ENCODE measurements at regions not wholly inside any gene's neighbourhood (a gene's known extent, or its start where the extent isn't known, plus 50 kb on each side); places are given as distances from the start of the nearest gene placed in this dataset.
A peak's percentile ranks its signal among the peaks of the same experiment; 100 is the strongest.

DNA sequence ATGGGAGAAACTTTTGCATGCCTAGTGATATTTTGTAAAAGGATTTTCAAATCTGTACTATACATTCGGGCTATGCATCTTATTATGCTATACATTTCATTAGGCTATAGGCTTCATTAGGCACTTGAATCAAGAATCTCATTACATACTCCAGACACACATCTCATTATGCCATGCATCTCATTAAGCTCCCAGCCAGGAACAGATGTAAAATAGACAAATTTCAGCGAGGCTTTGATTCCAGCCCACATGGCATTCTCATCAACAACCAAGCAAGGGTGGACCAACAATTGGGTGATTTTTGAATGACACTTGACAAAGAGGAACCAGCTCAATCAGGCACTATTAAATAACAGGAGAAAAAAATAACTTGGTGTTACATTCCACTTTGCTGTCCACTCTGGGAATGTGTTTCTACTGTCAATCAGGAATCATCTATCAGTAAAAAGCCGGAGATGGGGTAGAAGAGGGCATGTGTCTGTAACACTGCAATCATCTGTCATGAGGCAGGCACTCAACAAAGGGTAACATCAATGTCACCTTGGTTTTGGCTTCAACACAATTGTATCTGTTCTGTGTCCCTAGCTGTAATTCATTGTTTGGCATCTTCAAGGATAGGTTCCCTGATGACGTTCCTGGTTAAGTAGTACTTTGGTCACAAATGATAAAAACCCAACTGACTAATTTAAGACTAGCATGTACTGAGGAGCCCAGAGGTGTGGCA is 498.6 kb downstream of the EPHA4 start:
- DNase-seq: no peak

DNA sequence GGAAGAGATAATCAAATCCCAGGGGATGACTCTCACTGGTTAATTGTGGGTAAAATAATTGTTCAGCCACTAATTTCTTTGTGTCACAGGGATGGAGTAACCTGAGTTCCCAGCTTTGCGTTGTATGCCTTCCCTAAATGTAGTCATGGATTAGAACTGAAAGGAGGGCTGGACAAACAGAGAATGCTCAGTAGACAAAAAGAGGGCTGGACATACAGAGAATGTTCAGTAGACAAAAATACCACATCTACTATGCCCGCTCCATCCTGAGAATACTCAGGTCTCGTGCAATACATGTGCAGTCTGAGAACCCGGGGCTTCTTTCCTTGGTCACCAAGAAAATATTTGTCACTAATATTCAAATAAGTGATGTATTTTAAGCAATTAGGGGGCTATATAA is 497.9 kb downstream of the EPHA4 start:
- no peak for DNase-seq

DNA sequence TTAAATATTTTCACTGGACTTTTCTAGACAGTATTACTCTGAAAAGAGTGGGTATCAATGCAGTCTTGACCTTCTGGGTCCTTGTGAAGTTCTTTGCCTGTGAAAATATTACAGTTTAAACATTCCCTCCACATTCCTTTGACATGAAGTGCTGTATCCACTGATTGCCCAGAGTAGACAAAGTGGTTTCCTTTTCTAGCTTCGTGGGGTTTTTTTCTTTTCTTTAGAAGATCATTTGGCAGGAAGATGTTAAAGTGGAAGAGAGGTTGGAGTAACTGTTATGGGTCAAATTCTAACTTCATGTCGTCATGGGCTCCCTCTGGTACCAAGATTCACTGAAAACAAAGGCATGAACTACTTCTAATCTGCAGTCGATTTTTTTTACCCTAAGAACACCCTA is 496.9 kb downstream of the EPHA4 start:
- DNase-seq: no peak

DNA sequence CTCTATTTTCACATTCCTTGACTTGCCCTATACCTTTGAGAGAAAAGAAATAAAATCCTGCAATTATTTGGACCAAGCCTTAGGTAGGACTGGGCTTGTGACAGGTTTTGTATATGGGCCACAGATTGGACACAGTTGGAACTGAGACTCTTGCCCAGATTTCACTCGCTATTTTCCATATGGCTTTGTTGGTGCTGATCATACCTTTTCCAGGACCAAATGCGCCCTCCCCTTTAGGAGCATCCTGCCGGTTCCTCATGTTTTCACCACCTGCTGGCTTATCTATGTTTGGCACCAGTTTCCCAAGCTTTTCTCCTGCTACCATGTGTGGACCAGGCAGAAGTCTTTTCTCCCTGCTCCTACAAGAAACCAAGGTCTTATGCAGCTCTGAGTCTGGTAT is 494.9 kb downstream of the EPHA4 start:
- no peak for DNase-seq

DNA sequence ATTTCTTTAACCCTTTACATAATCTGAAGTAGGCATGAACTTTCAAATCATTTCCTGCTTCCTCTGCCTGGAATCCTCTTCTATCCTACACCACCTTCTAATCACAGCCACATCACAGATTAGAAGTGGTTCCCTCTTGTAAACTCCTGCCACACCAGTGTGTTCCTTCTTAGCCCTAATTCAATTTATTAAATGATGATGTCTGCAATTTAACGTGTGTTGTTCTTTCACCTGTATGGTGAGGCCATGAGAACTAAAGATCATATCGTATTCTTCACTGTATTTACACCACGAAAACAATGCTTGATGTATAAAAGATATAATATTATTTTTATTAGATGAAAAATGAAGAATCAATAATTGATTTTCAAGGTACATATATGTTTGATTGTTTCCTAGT is 494.3 kb downstream of the EPHA4 start:
- no peak for DNase-seq

DNA sequence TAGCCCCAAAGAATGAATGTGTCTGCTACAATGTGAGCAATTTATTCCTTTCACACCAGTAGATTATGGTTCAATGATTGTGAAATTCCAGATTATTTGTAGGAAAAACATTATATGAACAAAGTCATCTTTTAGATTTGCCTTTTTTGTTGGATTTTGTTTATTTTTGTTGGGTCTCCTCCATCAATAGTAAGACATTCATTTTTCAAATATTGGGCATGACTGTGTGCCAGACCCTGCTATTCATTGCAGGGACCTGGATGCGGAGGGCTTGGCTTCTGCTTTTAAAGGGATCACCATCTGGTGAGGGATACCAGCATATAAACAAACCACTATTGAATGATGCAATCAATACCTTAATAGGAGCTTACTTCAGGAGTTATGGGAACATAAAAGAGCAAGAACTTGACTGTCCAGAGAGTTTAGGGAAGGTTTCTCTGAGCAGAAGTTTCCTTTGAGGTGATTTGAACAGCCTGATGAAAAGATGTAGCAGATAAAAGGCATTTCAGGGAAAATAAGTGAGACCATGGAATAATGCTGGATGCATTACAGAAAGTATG is 486.7 kb downstream of the EPHA4 start:
- DNase-seq: no peak

DNA sequence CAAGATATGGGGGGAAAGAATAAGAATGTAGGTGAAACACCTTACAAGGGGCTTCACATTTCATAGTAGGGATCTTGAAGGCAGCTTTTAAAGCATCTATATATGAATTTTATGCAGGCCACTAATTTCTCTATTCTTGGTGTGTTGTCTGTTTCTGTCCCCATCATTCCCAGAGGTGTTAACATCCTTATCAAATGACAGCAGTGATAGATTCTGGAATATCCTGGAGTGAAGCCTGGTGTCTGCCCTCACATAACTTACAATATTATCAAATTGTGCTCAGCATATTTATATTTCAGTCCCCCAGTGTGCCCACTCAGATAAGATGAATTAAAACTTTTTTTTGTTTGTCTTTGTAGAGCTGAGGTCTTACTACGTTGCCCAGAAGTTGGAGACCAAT is 486.2 kb downstream of the EPHA4 start:
- no peak for DNase-seq

DNA sequence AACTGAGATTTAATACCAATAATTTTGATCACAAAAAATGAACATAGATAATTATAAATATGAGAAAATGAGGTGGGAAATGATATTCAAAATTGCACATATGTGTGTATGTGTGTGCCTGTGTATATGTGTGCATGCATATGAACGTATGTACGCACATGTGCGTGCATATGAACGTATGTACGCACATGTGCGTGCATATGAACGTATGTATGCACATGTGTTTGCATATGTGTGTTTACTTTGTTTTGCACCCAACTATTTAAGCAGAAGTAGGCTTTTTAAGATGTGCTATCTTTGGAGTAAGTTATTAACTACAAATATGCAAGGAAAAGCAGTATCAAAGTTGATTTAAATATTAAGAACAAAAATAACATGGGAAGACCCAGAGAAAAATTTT is 484.3 kb downstream of the EPHA4 start:
- no peak for DNase-seq

DNA sequence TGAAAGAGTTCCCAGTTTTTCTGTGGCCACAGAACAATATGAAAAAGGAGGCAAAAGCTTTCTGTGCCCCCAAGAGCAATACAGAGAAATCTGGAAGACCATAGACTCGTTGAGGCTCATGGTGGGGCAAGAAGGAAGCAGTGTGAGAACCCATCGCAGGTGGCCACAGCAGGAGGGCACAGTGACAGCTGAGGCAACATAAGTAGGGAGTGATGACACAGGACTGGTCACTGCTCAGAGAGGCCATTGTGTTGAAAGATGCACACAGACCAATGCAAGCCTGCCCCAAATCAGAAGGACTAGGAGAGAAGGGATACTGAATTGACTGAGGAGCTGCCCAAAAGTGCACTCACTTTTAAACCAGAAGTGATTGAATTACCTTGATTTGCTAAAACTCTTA is 483.6 kb downstream of the EPHA4 start:
- no peak for DNase-seq

DNA sequence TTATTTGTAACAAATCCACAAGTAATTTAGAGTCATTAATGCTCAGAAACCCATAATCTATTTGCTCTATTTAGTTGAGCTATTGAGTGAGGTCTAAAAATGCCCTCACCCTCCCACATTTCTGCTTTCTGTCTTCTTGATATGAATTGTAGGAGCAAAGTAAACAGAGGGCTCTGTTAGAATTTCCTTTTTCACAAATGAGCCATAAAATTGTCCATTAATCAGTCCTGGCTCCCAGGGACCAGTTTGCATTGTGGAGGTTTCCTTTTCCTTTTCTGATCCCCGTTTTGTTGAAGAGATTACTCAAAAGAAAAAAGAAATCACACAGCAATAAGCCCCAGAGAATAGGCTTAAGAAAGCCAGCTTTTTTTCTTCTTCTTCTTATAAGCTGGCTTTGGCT is 476.7 kb downstream of the EPHA4 start:
- DNase-seq: no peak

DNA sequence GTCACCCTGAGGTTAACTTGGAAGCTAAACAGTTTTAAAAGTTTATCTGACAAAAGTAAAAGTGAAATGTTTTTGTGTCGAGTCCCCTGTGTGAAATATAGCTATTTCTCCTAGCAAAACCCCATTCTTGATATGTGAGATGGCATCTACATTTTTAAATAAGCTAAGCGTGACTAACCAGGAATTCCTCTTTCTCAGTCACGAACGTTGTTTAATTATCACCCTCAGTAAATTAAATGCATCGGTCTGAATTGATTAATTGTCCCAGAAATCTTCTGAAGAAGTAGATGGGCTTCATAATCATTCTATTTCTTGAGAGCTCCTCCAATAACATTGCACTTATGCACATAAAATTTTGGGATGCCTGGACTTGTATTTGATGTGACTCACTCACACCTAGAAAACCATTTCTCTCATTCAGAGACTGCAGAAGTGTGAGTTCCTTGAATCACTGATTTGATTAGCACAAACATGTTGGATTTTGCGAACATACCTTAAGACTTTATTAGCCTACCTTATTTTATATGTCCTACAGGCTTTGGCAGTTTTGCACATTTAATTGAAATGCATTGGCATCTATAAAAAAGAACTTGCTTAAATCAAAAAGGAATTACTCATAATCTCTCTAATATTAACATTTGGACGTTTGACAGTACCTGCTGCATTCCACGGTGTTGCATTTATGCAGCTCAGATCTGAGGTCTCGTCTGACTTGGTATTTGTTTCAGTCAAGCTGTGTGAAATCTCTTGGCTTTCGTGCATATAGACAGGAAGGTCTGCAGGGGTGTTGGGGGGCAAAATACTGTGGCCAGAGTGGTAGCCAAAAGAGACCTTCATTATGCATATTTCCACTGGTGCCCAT is 475.2 kb downstream of the EPHA4 start:
- DNase-seq: no peak

DNA sequence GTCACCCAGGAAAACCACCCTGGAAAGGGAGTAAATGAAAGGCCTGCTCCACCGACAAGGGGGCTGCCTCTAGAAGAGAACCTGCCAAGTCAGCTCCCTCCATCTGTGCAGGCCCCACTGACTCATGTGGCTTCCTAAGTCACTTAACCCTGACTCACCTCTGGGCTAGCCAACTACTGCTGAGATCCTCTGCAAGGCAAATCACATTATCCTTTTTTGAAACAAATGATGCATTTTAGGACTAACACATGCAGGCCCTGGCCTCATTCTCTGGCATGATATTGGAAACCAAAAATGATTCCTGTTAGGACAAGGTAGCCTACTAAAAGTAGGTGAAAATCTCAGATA is 474.6 kb downstream of the EPHA4 start:
- DNase-seq: no peak

DNA sequence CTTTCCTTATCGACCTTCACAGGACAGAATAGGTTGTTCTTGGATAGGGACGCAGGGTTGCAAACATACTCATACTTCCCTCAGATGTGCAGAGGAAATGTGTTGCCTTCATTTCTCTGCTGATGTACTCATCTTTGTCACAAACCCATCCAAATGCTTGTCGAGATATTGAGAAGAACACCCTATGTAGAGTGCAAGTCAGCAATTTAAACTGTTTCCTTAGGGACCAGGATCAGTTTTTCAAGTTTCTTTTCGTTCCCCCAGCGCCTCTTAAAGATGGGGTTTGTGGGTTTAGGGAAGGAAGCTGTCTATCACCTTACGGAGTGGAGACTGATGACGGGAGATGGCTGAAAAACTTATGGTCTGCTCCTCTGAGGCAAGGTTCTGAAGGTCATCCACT is 474.2 kb downstream of the EPHA4 start:
- DNase-seq: no peak

DNA sequence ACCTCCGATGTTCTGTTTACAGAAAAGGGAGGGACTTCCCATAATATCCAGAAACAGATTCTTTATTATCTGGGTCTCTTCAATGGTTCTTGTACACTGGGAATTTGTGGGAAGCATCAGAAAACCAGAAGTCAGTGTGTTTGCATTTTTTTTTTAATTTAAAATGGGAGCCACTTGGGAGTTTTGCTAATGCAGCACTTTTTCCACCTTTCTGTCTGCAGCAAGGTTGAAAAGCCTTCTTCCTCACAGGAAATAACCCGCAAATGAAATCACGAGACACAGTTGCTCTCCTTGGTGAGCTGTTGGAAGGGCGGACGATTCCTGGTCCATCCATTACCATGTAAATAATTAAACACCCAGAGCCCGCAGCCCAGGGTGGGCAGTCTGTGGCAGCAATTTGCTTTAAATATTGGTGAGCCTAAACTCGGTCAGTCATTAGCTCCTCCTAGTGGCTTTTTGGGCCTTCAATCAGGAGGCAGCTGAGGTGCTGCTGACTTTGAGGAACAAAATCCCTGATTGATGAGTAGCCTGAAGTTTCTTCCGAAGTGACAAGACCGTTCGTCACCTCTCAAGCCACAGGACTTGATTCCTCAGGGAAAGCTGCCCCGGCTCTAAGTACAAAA is 471.5 kb downstream of the EPHA4 start:
- DNase-seq: no peak

DNA sequence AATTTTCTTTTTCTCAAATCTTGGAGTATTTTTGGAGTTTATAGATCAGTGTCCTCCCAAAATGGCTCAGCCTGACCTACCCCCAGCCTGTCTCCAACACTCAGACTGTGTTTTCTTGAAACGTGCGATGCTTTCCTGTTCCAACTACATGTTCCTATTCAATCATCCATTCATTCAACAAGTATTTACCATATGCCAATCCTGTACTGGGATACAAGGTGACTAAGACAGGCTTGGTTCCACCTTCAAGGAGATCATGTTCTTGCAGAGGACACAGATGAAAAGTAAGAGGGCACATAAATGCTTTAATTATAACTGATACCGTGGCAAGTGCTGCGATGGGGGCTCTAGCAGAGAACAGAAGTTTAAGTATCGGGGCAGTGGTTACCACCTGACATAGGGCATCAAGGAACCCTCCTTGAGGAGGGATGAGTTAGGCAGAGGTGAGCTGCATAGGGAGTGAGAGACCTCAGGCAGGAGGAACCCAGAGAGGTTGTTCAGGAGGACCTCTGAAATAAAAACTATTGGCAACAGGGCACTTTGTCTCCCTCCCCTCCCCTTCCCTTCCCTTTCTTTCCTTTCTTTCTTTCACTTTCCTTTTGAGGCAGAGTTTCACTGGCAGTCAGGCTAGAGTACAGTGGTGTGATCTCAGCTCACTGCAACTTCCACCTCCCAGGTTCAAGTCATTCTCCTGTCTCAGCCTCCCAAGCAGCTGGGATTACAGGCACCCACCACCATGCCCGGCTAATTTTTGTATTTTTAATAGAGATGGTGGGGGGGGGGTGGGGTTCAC is 469.0 kb downstream of the EPHA4 start:
- DNase-seq: no peak

DNA sequence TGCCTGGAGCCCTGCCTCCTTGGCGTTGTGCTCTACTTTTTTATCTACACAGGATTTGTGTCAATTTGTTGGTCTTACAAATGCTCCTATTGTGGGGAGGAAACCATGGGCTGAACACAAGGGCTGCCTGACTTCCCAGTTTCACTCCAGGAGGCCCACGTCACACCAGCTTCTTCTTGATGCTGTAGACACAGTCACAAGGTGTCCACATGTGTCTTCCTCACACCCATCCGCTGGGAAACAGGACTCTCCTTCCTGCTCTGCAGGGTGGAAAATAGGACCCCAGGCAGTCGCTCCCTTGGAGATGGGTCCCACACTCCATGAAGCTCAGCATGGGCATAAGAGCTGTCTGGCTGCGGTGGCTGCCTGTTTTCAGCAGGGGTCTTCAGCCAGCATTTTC is 468.2 kb downstream of the EPHA4 start:
- DNase-seq: peak; percentile 11

DNA sequence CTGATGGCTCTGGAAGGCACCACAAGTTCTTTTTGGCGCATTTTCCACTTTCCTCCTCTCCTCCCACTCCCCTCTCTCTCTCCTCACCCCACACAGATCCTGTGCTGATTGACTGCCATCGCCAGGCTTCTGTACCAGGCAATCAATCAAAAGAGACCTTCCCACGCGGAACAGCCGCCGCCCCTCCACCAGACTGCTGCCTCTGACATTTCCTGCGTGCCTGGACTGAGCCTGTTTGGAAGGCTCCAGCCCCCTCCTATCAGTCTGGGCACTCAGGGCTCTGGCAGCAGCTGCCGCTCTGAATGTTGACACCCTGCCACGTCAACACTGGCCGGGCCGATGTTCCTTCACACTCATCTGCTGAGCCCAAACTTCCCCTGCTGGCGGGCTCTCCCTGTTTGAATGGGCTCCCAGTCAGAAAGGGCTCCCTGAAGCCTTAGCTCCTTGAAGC is 467.7 kb downstream of the EPHA4 start:
- DNase-seq: peak; percentile 91

DNA sequence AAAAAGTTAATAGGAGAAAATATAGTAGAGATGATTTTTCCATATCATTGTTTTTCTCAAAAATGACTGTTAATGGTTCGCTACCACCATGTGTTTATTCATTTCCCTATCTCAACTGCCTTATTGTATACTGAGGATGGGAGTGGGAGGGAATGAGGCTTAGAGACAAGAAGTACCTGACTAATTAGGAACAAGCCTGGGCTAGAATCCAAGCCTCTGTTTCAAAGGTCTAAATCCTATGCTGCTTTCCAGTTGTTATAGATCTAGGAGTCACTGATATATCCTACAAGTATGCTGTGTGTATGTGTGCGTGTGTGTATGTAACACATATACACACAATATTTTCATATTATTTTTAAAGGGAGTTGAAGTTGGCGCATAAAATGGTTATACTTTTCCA is 465.9 kb downstream of the EPHA4 start:
- DNase-seq: no peak

DNA sequence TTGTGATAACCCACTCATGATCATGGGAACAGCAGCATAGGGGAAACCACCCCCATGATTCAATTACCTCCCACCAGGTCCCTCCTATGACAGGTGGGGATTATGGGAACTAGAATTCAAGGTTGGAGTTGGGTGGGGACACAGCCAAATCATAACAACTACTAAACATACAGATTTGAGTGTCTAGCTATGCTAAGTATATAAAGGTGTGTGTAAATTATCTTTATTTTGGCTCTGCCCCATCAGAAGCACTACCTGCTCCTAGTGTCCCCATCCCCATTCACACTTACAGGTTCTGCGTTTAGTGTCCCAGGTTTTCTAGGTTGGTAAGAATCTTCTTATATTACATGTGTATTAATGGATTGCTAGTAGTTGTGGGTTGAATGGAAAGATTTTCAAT is 464.7 kb downstream of the EPHA4 start:
- no peak for DNase-seq

DNA sequence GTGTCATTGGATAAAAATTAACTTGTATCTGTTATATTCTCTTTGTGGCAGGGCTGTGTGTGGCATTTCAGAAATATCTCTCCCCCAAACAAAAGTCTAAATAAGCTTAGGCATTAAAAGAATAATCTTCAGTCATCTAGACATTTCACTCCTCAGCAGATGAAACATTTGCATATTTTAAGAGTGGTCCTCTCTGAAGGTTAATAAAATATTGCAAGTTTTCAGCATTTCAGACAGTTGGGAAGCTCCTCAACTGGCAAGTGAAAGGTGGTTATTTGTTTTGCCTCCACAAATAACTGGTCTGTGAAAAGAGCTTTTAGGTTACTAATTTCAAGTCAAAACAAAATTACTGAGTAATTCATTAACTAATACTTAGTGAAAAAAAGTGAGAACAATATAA is 462.6 kb downstream of the EPHA4 start:
- no peak for DNase-seq

DNA sequence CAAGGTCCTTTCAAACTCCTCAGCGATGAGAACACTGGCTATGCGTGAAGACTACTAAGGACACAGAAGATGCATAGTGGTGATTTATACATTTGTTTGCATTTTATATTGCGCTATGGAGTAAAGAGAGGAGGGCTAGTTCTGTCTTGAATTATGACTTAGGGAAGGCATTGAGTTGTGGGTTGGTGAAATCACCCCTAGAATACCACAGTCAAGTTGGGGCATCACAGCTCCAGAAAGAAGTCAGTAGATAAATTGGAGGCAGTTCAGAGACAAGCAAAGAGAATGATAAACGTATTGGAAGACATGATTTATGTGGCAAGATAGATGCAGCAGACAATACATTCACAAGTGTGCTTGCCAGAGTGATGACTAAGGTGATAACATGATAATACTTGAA is 460.4 kb downstream of the EPHA4 start:
- DNase-seq: no peak

DNA sequence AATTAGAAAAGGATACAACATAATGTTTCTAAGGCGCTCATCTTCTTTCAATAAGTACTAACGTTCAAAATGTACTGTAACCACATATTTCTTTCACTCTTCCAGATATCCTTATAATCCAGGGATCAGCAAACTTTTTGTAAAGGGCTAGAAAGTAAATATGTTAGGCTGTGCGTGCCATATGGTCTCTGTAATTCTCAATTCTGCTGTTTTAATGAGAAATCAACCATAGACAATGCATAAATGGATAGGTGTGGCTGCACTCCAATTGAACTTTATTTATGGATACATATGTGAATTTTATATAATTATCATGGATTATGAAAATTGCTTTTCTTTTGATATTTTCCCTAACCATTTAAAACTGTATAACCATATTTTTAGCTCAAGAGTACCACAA is 459.4 kb downstream of the EPHA4 start:
- DNase-seq: no peak
